ENCODE measurements at regions not wholly inside any gene's neighbourhood (a gene's known extent, or its start where the extent isn't known, plus 50 kb on each side); places are given as distances from the start of the nearest gene placed in this dataset.

- TF ChIP-seq CTCF (IDR thresholded peaks at IDR 0.05) (no peak), POLR2A (IDR thresholded peaks at IDR 0.05) (no peak)
These were observed 95.2 kb upstream of the FOXF1 start for GRCh38 chr16:86414991-86415740.
